Occipital lobe (tissue), 2 donors: ENCODE measurements at regions not wholly inside any gene's neighbourhood (a gene's known extent, or its start where the extent isn't known, plus 50 kb on each side); places are given as distances from the start of the nearest gene placed in this dataset. TPM values are rescaled to one million over a fixed set of nuclear protein-coding genes. Genes with fewer than 3 reads are reported as not detected.
"Not testable (repeated sequence)": the region's sequence is repeated elsewhere in the genome, so short reads cannot be mapped to it uniquely, and the experiment has no call there.

Experiments
- DNase-seq: peaks from one replicate; lab custom pipeline; 2025; lab: John Stamatoyannopoulos, UW
- small RNA-seq: library from RNA; depleted of rRNA; stranded (forward); fragments of <200 nt; gene quantifications from one replicate; pipeline ENCODE3, GENCODE V24; 2014

DNA sequence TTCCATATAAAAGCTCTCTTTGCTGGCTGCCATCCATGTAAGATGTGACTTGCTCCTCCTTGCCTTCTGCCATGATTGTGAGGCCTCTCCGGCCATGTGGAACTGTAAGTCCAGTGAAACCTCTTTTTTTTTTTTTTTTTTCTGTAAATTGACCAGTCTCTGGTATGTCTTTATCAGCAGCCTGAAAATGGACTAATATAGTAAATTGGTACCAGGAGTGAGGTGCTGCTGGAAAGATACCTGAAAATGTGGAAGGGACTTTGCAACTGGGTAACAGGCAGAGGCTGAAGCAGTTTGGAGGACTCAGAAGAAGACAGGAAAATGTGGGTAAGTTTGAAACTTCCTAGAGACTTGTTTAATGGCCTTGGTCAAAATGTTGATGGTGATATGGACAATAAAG is 124.3 kb upstream of the AADAT start:
- DNase-seq: no peak

GRCh38 chr4:170202721-170203120 is 113.0 kb upstream of the AADAT start:
- DNase-seq: no peak

DNA sequence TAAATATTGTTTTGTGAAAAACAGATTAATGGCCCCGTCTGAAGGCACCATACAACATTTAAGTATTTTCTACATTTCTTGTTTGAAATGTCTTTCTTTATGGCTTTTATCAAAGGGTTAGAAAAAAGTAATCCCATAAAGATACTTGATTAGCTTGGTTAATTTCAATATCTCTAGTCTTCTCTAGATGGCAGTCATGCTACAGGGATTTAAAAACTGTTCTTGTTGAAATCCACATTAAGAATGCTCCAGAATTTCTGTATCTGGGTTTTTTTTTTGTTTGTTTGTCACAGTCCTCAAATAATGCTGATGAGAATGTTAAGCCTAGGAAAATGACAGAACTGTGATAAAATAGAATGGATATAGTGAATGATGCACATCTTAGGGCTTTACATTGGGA is 109.0 kb upstream of the AADAT start:
- no peak for DNase-seq

- DNase-seq: not testable (repeated sequence)
These were observed 105.0 kb upstream of the AADAT start for GRCh38 chr4:170194794-170195193.

GRCh38 chr4:170193496-170193895 is 103.7 kb upstream of the AADAT start:
- DNase-seq: no peak

GRCh38 chr4:170190265-170190664 is 100.5 kb upstream of the AADAT start:
- DNase-seq: no peak

- DNase-seq: no peak
These were observed 81.1 kb upstream of the AADAT start for GRCh38 chr4:170170861-170171260.

- DNase-seq: no peak
These were observed 79.9 kb upstream of the AADAT start for GRCh38 chr4:170169699-170170098.

GRCh38 chr4:170167678-170168077 is 77.9 kb upstream of the AADAT start:
- DNase-seq: no peak

GRCh38 chr4:170166193-170166592 is 76.4 kb upstream of the AADAT start:
- DNase-seq: not testable (repeated sequence)

DNA sequence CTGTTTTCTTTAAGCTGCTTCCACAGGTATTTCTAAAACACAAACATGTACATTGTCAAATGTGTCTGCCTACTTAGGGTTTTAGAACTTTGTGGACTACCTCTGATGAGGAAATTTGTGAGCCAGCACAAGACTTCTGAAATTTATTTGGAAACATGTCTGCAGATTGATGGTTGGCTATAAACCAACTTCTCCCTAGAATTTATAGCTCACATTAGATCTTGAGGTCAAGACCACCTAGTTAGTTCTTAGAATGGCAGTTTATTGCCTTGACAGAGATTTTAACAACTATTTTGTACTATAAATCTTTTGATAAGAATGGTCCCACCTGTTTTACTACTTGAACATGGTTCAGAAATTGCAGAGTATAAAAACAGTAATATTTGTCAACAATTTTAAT is 72.7 kb upstream of the AADAT start:
- no peak for DNase-seq

GRCh38 chr4:170157670-170158069 is 67.9 kb upstream of the AADAT start:
- no peak for DNase-seq

DNA sequence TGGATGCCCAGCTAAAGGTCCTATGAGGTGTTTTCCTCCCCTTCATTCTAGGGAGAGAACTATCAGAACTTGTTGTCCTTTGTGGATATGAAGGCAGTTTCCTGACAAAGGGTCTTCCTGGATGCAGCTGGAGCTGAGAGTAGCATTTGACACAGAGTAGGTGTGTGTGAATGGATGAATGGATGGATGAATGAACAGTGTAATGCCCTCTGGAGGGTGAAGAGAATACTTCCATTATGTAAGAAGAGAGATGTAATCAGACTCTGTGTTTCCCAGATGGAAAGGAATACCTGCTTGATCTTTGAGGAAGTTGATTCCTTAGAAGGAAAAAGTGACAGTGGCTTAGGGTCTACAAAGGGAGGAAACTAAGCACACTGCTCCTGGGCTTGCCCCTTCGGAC is 55.4 kb upstream of the AADAT start:
- DNase-seq: no peak

DNA sequence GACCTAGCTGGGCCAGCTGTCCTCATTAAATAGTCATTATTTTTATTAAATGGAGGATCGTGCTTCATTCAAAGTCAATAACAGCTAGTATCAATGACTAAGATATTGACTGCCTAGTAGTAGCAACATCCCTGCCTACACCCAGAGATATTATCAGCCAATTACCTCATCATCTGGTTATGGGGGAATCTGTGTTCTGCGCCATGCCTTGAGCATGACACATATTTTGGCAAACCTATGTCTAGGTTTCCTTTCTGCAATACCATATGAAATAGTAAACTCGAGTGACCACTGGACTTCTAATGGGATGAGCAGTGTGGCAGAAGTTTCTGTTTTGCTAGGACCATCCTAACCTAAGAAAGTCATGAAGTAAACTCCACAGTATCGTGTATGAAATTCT is 50.0 kb upstream of the AADAT start:
- no peak for DNase-seq

Small RNA genes lying in the stretch of these regions (small RNA-seq; reads per million reads assigned to genes)
- gene AC097486.1: not detected
- gene MIR6082: not detected
- not detected for gene RNU6ATAC13P
